ENCODE measurements at regions not wholly inside any gene's neighbourhood (a gene's known extent, or its start where the extent isn't known, plus 50 kb on each side); places are given as distances from the start of the nearest gene placed in this dataset.

- TF ChIP-seq CTCF (IDR thresholded peaks at IDR 0.05; ENCODE audit: low read depth, low read length) (no peak), EZH2phosphoT487 (IDR thresholded peaks at IDR 0.05; ENCODE audit: low read depth) (no peak)
Observed at GRCh38 chr5:110824936-110825441, 86.2 kb downstream of the SLC25A46 start.
